Fibroblast of lung (primary cell): ENCODE measurements at regions not wholly inside any gene's neighbourhood (a gene's known extent, or its start where the extent isn't known, plus 50 kb on each side); places are given as distances from the start of the nearest gene placed in this dataset.

Experiments
- CTCF ChIP-seq, 2 donors: IDR thresholded peaks in 1 of 2; conservative IDR thresholded peaks in 1 of 2; 1 replicate in 1 of 2; 2 replicates in 1 of 2; pipeline ENCODE4 v1.5.1; 2011 to 2012; ENCODE audit warnings: low read length in 2 of 2, control low read depth in 1 of 2, inconsistent platforms in 1 of 2, low read depth in 1 of 2, mild to moderate bottlenecking in 1 of 2
- EZH2 ChIP-seq: IDR thresholded peaks from 2 replicates; pipeline ENCODE4 v1.5.1; 2012; ENCODE audit warnings: low read length, control low read depth, mild to moderate bottlenecking; ENCODE audit errors: missing control alignments

- TF ChIP-seq EZH2 (no peak), CTCF (conservative IDR thresholded peaks at IDR 0.05 in 1 of 2, IDR thresholded peaks at IDR 0.05 in 1 of 2; ENCODE audit: low read depth in 1 of 2, low read length in 2 of 2) (no peak)
Measured at GRCh38 chr5:128636361-128636760, 98.3 kb upstream of the FBN2 start.
